HCT116 (cell line): ENCODE measurements at regions not wholly inside any gene's neighbourhood (a gene's known extent, or its start where the extent isn't known, plus 50 kb on each side); places are given as distances from the start of the nearest gene placed in this dataset.

ENCODE experiments used
- EZH2phosphoT487 ChIP-seq: fragments of 200-600 bp; IDR thresholded peaks from 2 replicates; pipeline ENCODE4 v1.6.1; 2018; ENCODE audit warnings: antibody characterized with exemption, borderline replicate concordance
- POLR2A ChIP-seq: IDR thresholded peaks from 2 replicates; pipeline ENCODE4 v1.7.0; 2011; ENCODE audit warnings: borderline replicate concordance; ENCODE audit not compliant: insufficient read depth, insufficient read length; ENCODE audit errors: extremely low read depth
- SP1 ChIP-seq: IDR thresholded peaks from 2 replicates; pipeline ENCODE4 v1.6.1; 2012; ENCODE audit warnings: low read depth
- TF ChIP-seq, protein P1 (sequence below), 3 experiments: fragments of 200-600 bp in 1 of 3; sonication (generic) in 1 of 3; IDR thresholded peaks in 2 of 3; conservative IDR thresholded peaks in 1 of 3; 2 replicates each; pipeline ENCODE4 v1.5.1; 2012 to 2017; ENCODE audit warnings: low read depth in 2 of 3, low read length in 2 of 3, antibody characterized with exemption in 1 of 3, borderline replicate concordance in 1 of 3, control low read depth in 1 of 3, mild to moderate bottlenecking in 1 of 3, mixed read lengths in 1 of 3, mixed run types in 1 of 3, moderate library complexity in 1 of 3; ENCODE audit not compliant: insufficient read depth in 1 of 3

DNA sequence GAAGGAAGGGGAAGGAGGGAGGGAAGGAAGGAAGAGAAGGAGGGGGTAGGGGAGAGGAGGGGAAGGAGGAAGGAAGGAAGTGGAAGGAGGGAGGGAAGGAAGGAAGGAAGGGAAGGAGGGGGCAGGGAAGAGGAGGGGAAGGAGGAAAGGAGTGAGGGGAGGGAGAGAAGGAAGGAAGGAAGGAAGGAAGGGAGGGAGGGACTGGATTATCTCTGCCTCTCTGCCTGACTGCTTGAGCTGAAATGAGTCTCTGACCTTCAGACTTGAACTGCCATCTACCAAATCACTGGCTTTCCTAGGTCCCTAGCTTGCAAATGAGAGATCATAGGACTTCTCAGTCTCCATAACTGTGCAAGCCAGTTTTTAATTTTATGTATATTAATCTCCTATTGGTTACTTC is 436.8 kb downstream of the PREX1 start:
- TF ChIP-seq EZH2phosphoT487 (no peak), SP1 (no peak), POLR2A (no peak)
- TF ChIP-seq, protein P1, sequence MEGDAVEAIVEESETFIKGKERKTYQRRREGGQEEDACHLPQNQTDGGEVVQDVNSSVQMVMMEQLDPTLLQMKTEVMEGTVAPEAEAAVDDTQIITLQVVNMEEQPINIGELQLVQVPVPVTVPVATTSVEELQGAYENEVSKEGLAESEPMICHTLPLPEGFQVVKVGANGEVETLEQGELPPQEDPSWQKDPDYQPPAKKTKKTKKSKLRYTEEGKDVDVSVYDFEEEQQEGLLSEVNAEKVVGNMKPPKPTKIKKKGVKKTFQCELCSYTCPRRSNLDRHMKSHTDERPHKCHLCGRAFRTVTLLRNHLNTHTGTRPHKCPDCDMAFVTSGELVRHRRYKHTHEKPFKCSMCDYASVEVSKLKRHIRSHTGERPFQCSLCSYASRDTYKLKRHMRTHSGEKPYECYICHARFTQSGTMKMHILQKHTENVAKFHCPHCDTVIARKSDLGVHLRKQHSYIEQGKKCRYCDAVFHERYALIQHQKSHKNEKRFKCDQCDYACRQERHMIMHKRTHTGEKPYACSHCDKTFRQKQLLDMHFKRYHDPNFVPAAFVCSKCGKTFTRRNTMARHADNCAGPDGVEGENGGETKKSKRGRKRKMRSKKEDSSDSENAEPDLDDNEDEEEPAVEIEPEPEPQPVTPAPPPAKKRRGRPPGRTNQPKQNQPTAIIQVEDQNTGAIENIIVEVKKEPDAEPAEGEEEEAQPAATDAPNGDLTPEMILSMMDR (IDR thresholded peaks at IDR 0.05 in 2 of 3, conservative IDR thresholded peaks at IDR 0.05 in 1 of 3; ENCODE audit: borderline replicate concordance in 1 of 3, insufficient read depth in 1 of 3, low read depth in 2 of 3, low read length in 2 of 3): no peak
